GM13977 (cell line): ENCODE measurements at regions not wholly inside any gene's neighbourhood (a gene's known extent, or its start where the extent isn't known, plus 50 kb on each side); places are given as distances from the start of the nearest gene placed in this dataset.

Source experiments
- DNase-seq: peaks from one replicate; pipeline ENCODE4 v3.0.0; 2012; ENCODE audit warnings: low spot score
- in situ Hi-C: fragments of 300-500 bp; cut with MboI; formaldehyde crosslinking; loops from one replicate; pipeline ENCODE4 v1.12.0; 2022; ENCODE audit warnings: low sequenced_read_pairs, low pct_unique_long_range_greater_than_20kb, mixed read lengths, inconsistent platforms; ENCODE audit not compliant: unreplicated experiment
- TF ChIP-seq, protein P1 (sequence below): IDR thresholded peaks from 2 replicates; pipeline ENCODE4 v1.5.1; 2012; ENCODE audit warnings: mild to moderate bottlenecking, control low read depth; ENCODE audit not compliant: insufficient read depth; ENCODE audit errors: extremely low read depth, missing control alignments

- in situ Hi-C loops: no loop called here
- TF ChIP-seq, protein P1, sequence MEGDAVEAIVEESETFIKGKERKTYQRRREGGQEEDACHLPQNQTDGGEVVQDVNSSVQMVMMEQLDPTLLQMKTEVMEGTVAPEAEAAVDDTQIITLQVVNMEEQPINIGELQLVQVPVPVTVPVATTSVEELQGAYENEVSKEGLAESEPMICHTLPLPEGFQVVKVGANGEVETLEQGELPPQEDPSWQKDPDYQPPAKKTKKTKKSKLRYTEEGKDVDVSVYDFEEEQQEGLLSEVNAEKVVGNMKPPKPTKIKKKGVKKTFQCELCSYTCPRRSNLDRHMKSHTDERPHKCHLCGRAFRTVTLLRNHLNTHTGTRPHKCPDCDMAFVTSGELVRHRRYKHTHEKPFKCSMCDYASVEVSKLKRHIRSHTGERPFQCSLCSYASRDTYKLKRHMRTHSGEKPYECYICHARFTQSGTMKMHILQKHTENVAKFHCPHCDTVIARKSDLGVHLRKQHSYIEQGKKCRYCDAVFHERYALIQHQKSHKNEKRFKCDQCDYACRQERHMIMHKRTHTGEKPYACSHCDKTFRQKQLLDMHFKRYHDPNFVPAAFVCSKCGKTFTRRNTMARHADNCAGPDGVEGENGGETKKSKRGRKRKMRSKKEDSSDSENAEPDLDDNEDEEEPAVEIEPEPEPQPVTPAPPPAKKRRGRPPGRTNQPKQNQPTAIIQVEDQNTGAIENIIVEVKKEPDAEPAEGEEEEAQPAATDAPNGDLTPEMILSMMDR: no peak
- no peak for DNase-seq
These were observed 648.8 kb downstream of the ARL4A start for GRCh38 chr7:13336227-13336626.

GRCh38 chr7:13352677-13353076, 636.8 kb downstream of the ETV1 start:
- in situ Hi-C loops: no loop called here
- DNase-seq: no peak
- TF ChIP-seq, protein P1: no peak

DNA sequence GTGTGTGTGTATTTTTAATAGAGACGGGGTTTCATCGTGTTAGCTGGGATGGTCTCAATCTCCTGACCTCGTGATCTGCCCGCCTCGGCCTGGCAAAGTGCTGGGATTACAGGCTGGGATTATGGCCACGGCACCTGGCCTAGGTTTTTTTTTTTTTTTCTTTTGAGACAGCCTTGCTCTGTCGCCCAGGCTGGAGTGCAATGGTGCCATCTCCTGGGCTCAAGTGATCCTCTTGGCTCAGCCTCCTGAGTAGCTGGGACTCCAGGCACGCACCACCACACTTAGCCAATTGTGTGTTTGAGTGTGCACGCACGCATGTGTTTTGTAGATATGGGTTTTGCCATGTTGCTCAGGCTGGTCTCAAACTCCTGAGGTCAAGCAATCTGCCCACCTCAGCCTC, 629.8 kb downstream of the ETV1 start:
- in situ Hi-C loops: no loop called here
- TF ChIP-seq, protein P1: no peak
- no peak for DNase-seq

DNA sequence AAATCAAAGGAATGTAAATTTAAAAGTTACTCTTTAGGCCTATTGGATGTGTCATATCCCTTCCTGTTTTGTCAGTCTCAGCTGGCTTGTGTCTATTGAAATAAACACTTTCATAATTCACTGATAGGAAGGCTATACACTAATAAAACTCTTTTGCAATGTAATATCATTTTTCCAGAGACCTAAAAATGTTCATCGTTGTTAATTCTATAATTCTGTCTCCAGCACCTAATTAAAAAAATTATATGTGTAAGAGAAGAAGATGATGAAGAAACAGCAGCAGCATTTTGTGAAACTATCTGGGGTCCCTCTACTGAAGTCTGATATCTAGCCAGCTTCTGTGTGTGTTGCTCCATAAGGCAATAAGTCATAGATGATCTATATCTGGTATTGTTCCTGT, 602.7 kb downstream of the ETV1 start:
- in situ Hi-C loops: no loop called here
- TF ChIP-seq, protein P1: no peak
- no peak for DNase-seq

DNA sequence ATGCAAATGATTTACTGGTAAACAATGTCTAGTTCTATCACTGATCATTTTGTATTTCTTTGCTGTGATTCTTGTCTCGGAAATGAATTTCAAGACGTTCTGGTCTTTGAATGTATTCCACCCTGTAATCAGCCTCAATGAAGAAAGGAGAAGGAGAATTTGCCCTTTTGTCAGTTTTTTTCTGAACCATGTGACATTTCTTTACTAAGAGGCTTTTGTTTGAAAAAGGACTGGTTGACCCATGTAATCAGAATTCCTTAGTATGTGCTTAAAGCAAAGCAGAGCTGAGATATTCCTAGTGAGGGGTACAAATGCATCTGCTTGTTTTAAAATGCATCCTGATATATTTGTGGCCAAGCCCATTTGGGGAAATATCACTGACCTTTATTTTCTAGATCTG, 581.6 kb downstream of the ETV1 start:
- in situ Hi-C loops: no loop called here
- no peak for DNase-seq
- TF ChIP-seq, protein P1: no peak

GRCh38 chr7:13411151-13411550, 578.3 kb downstream of the ETV1 start:
- TF ChIP-seq, protein P1: no peak
- in situ Hi-C loops: no loop called here
- DNase-seq: no peak

DNA sequence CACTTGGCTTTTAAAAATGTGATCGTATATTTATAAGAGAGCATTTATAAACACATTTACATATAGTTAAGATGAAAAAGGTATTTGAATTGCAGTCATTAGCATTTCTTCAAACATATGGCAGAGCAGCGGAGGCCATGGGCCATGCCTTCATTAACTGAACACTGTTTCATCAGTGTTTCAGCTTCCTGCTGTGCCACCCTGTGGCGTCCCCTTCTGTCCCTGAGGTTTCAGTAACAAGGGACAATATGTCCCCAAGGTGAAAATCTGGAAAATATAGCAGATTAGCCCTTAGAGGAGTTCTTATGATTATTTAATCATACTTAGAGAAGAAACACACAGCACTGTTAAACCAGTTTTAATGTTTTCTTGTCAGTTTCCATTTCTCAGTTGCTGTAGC, 577.8 kb downstream of the ETV1 start:
- TF ChIP-seq, protein P1: no peak
- no peak for DNase-seq
- in situ Hi-C loops: no loop called here
